GM12878 (cell line): ENCODE measurements at regions not wholly inside any gene's neighbourhood (a gene's known extent, or its start where the extent isn't known, plus 50 kb on each side); places are given as distances from the start of the nearest gene placed in this dataset.

Experiments
- ATAC-seq: fragments of 200-7000 bp; cut with Tn5 transposase; 3 replicates; pipeline ENCODE4 v1.9.1; 2020; ENCODE audit warnings: mild to moderate bottlenecking, moderate library complexity
- BruUV-seq: library from RNA; stranded (reverse); fragments of 400-500 nt; replicated peaks from 2 replicates; lab custom pipeline; 2021; lab: Mats Ljungman, UMichigan
- CTCF ChIA-PET: fragments of 300-600 bp; sonication (Branson Sonifier 250); formaldehyde crosslinking; extraction: SDS; loops from one replicate; lab custom pipeline; 2021; ENCODE audit warnings: inconsistent platforms; lab: Yijun Ruan, JAX
- POLR2A ChIA-PET: fragments of 350-600 bp; formaldehyde crosslinking; extraction: SDS; loops from one replicate; lab custom pipeline; 2021; ENCODE audit warnings: inconsistent platforms; lab: Charles Lee
- RAD21 ChIA-PET: fragments of 300-600 bp; sonication (Branson Sonifier 250); formaldehyde crosslinking; loops from one replicate; lab custom pipeline; 2023; ENCODE audit warnings: antibody characterized with exemption; ENCODE audit not compliant: unreplicated experiment; lab: Charles Lee
- SMC1A ChIA-PET: fragments of 300-600 bp; sonication (Branson Sonifier 250); formaldehyde crosslinking; loops from one replicate; lab custom pipeline; 2023; ENCODE audit not compliant: unreplicated experiment, uncharacterized antibody; lab: Charles Lee
- DNase-seq: peaks from one replicate; pipeline ENCODE4 v3.0.0-alpha.2; 2011; ENCODE audit warnings: low read depth, low spot score
- FAIRE-seq: peaks from 3 replicates; lab custom pipeline; 2011; peaks lifted over from hg19 to GRCh38; lab: Jason Lieb, UNC
- H2AFZ ChIP-seq: 2 replicates; pipeline ENCODE4 v1.6.0; 2011; ENCODE audit warnings: low read depth, low read length, control low read depth; ENCODE audit not compliant: control insufficient read depth
- H3K27ac ChIP-seq: 2 replicates; pipeline ENCODE4 v1.5.1; 2011; ENCODE audit warnings: control low read depth; ENCODE audit not compliant: control insufficient read depth, insufficient read depth
- H3K27me3 ChIP-seq, 2 experiments: replicated peaks in 1 of 2; 2 replicates each; pipeline versions ENCODE4 v1.6.0 to v1.6.1; 2011; ENCODE audit warnings: low read length in 1 of 2; ENCODE audit not compliant: control insufficient read depth in 2 of 2, insufficient read depth in 2 of 2
- H3K36me3 ChIP-seq, 2 experiments: 2 replicates each; pipeline ENCODE4 v1.5.1; 2011; ENCODE audit warnings: low read length in 1 of 2; ENCODE audit not compliant: control insufficient read depth in 2 of 2, insufficient read depth in 2 of 2
- H3K4me1 ChIP-seq: 2 replicates; pipeline ENCODE4 v1.6.1; 2011; ENCODE audit warnings: mild to moderate bottlenecking, low read length, moderate library complexity, mixed read lengths; ENCODE audit not compliant: control insufficient read depth, insufficient read depth
- H3K4me2 ChIP-seq: 2 replicates; pipeline ENCODE4 v1.6.0; 2011; ENCODE audit warnings: control low read depth; ENCODE audit not compliant: control insufficient read depth, insufficient read depth
- H3K4me3 ChIP-seq: fragments of 200-600 bp; sonication (generic); 2 replicates; pipeline ENCODE4 v1.5.1; 2016
- H3K79me2 ChIP-seq: 2 replicates; pipeline ENCODE4 v1.6.0; 2011; ENCODE audit warnings: low read length; ENCODE audit not compliant: control insufficient read depth, insufficient read depth
- H3K9ac ChIP-seq: 2 replicates; pipeline ENCODE4 v1.8.0; 2011; ENCODE audit warnings: low read length, control low read depth, mixed read lengths; ENCODE audit not compliant: control insufficient read depth, insufficient read depth
- H3K9me3 ChIP-seq: replicated peaks from 3 replicates; pipeline ENCODE4 v1.5.1; 2011; ENCODE audit warnings: mild to moderate bottlenecking, low read length; ENCODE audit not compliant: control insufficient read depth, insufficient read depth
- H4K20me1 ChIP-seq: 2 replicates; pipeline ENCODE4 v1.6.0; 2011; ENCODE audit not compliant: control insufficient read depth, insufficient read depth
- CHD4 ChIP-seq: fragments of 200-600 bp; sonication (generic); IDR thresholded peaks from 2 replicates; pipeline ENCODE4 v1.6.1; 2016; ENCODE audit warnings: mild to moderate bottlenecking
- DPF2 ChIP-seq: fragments of 450-650 bp; IDR thresholded peaks from 2 replicates; pipeline ENCODE4 v1.6.1; 2017; ENCODE audit warnings: mild to moderate bottlenecking
- ESRRA ChIP-seq: IDR thresholded peaks from 2 replicates; pipeline ENCODE4 v1.6.1; 2012; ENCODE audit warnings: mild to moderate bottlenecking, low read length, improper control_type of control experiment
- GATAD2B ChIP-seq: fragments of 450-650 bp; conservative IDR thresholded peaks from 2 replicates; pipeline ENCODE4 v1.6.1; 2017; ENCODE audit warnings: low read depth, mild to moderate bottlenecking, moderate library complexity
- LARP7 ChIP-seq: fragments of 450-650 bp; IDR thresholded peaks from 2 replicates; pipeline ENCODE4 v1.6.1; 2017; ENCODE audit warnings: mild to moderate bottlenecking
- NFIC ChIP-seq: IDR thresholded peaks from 2 replicates; pipeline ENCODE4 v1.6.1; 2012; ENCODE audit warnings: low read depth, mild to moderate bottlenecking, inconsistent platforms, low read length, moderate library complexity
- NFYA ChIP-seq: IDR thresholded peaks from 2 replicates; pipeline ENCODE4 v1.6.1; 2011; ENCODE audit warnings: low read depth, mild to moderate bottlenecking, low read length, improper control_type of control experiment, borderline replicate concordance
- RELA ChIP-seq: fragments of 450-650 bp; IDR thresholded peaks from 2 replicates; pipeline ENCODE4 v1.8.0; 2014; ENCODE audit warnings: borderline replicate concordance; ENCODE audit not compliant: partially characterized antibody
- SP1 ChIP-seq: IDR thresholded peaks from one replicate; pipeline ENCODE4 v1.6.1; 2011; ENCODE audit warnings: low read depth, low read length
- SREBF2 ChIP-seq: IDR thresholded peaks from 2 replicates; pipeline ENCODE4 v1.6.1; 2012; ENCODE audit warnings: mild to moderate bottlenecking, low read length
- TBL1XR1 ChIP-seq: IDR thresholded peaks from 2 replicates; pipeline ENCODE4 v1.6.1; 2012; ENCODE audit warnings: low read depth, low read length, improper control_type of control experiment
- ZSCAN29 ChIP-seq: fragments of 450-650 bp; IDR thresholded peaks from 2 replicates; pipeline ENCODE4 v1.6.1; 2017; ENCODE audit warnings: mild to moderate bottlenecking, moderate library complexity
- WGBS: methylation state at CpG from one replicate; pipeline ENCODE4 v1.1.6; 2016; ENCODE audit warnings: low lambda C conversion rate; ENCODE audit not compliant: insufficient replicate concordance, insufficient coverage; ENCODE audit errors: missing lambda C conversion rate; 5-methylcytosine and 5-hydroxymethylcytosine counted together
- in situ Hi-C: fragments of 300-500 bp; cut with MboI; formaldehyde crosslinking; loops from 9 replicates; pipeline ENCODE4 v1.14.3; 2018; ENCODE audit warnings: mixed read lengths
- intact Hi-C: fragments of 100-400 bp; cut with micrococcal nuclease; formaldehyde crosslinking; loops from one replicate; pipeline ENCODE4 v1.14.2; 2022; ENCODE audit not compliant: unreplicated experiment
- TF ChIP-seq, protein P1 (sequence below): fragments of 450-650 bp; IDR thresholded peaks from 2 replicates; pipeline ENCODE4 v1.6.1; 2014; ENCODE audit warnings: mild to moderate bottlenecking
- TF ChIP-seq, protein P2 (sequence below): fragments of 150-350 bp; IDR thresholded peaks from 2 replicates; pipeline ENCODE4 v1.6.1; 2014; ENCODE audit warnings: mild to moderate bottlenecking, low read depth, low read length
- TF ChIP-seq, protein P3 (sequence below): fragments of 450-650 bp; IDR thresholded peaks from 2 replicates; pipeline ENCODE4 v1.6.1; 2017; ENCODE audit warnings: mild to moderate bottlenecking, moderate library complexity
- TF ChIP-seq, protein P4 (sequence below): IDR thresholded peaks from 2 replicates; pipeline ENCODE4 v1.6.1; 2011; ENCODE audit warnings: borderline replicate concordance, low read depth, mild to moderate bottlenecking, moderate library complexity, low read length; ENCODE audit not compliant: insufficient read depth, poor library complexity, severe bottlenecking
- TF ChIP-seq, protein P5 (sequence below): IDR thresholded peaks from 2 replicates; pipeline ENCODE4 v1.6.1; 2011; ENCODE audit warnings: low read depth, low read length, improper control_type of control experiment, borderline replicate concordance

DNA sequence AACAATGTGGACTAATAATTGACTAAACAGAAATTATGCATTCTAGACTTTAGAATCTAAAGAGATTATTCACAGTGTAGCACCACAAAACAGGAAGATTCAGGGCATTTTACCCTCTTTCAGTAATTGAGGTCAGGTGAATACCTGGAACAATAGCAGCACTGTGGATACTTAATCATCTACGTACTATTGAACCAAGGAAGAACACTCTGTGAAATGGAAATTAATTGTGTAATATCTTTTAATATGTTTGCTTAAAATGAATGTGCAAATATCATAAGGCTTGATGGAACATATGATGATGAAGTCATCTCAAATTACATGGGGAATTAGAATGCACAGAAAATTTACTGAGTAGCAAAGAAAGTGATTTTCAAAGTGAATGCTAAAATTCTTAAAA is 68.5 kb upstream of the MAP9 start:
- H3K9me3 ChIP-seq: no peaks in the 10 kb centered on the region
- BruUV-seq: no TSS peak
- no peak overlapping the region for H3K4me3 ChIP-seq
- no peaks in the 10 kb centered on the region for H3K4me1 ChIP-seq
- FAIRE-seq (no peak), DNase-seq (no peak), ATAC-seq (no peak)
- H4K20me1 ChIP-seq: no peaks in the 10 kb centered on the region
- H3K27me3 ChIP-seq: no peaks in the 10 kb centered on the region; a peak in 1 of 4 replicates
- H3K4me2 ChIP-seq: no peak overlapping the region
- no peaks in the 10 kb centered on the region for H3K79me2 ChIP-seq
- no peak overlapping the region for H3K9ac ChIP-seq
- no peak overlapping the region for H2AFZ ChIP-seq
- H3K27ac ChIP-seq: no peak overlapping the region
- in situ Hi-C loops: no loop called here
- ChIA-PET CTCF (interaction anchor here (0.9 to 7.6 kb wide), 7 partner anchors 13 to 508 kb away, joined by 3 to 60 read pairs (median 3); partner anchors contain the start of gene CTSO), SMC1A (interaction anchor here (1.5 to 3.4 kb wide), 2 partner anchors 215 to 342 kb away, joined by 3 to 34 read pairs; no protein-coding TSS in a partner anchor), RAD21 (interaction anchor here (0.7 to 1.0 kb wide), 2 partner anchors 342 to 351 kb away, joined by 3 to 5 read pairs; no protein-coding TSS in a partner anchor), POLR2A (no interaction called here)
- whole genome bisulfite sequencing: 0% methylated on average over 1 of the region's 1 CpG
- intact Hi-C loops: no loop called here
- H3K36me3 ChIP-seq: no peaks in the 10 kb centered on the region
- TF ChIP-seq NFYA: no peak
- TF ChIP-seq CHD4: no peak
- TF ChIP-seq SREBF2: no peak
- TF ChIP-seq, protein P1, sequence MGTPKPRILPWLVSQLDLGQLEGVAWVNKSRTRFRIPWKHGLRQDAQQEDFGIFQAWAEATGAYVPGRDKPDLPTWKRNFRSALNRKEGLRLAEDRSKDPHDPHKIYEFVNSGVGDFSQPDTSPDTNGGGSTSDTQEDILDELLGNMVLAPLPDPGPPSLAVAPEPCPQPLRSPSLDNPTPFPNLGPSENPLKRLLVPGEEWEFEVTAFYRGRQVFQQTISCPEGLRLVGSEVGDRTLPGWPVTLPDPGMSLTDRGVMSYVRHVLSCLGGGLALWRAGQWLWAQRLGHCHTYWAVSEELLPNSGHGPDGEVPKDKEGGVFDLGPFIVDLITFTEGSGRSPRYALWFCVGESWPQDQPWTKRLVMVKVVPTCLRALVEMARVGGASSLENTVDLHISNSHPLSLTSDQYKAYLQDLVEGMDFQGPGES: no peak
- no peak for TF ChIP-seq GATAD2B
- TF ChIP-seq ESRRA: no peak
- no peak for TF ChIP-seq LARP7
- TF ChIP-seq, protein P2, sequence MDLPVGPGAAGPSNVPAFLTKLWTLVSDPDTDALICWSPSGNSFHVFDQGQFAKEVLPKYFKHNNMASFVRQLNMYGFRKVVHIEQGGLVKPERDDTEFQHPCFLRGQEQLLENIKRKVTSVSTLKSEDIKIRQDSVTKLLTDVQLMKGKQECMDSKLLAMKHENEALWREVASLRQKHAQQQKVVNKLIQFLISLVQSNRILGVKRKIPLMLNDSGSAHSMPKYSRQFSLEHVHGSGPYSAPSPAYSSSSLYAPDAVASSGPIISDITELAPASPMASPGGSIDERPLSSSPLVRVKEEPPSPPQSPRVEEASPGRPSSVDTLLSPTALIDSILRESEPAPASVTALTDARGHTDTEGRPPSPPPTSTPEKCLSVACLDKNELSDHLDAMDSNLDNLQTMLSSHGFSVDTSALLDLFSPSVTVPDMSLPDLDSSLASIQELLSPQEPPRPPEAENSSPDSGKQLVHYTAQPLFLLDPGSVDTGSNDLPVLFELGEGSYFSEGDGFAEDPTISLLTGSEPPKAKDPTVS: no peak
- TF ChIP-seq, protein P3, sequence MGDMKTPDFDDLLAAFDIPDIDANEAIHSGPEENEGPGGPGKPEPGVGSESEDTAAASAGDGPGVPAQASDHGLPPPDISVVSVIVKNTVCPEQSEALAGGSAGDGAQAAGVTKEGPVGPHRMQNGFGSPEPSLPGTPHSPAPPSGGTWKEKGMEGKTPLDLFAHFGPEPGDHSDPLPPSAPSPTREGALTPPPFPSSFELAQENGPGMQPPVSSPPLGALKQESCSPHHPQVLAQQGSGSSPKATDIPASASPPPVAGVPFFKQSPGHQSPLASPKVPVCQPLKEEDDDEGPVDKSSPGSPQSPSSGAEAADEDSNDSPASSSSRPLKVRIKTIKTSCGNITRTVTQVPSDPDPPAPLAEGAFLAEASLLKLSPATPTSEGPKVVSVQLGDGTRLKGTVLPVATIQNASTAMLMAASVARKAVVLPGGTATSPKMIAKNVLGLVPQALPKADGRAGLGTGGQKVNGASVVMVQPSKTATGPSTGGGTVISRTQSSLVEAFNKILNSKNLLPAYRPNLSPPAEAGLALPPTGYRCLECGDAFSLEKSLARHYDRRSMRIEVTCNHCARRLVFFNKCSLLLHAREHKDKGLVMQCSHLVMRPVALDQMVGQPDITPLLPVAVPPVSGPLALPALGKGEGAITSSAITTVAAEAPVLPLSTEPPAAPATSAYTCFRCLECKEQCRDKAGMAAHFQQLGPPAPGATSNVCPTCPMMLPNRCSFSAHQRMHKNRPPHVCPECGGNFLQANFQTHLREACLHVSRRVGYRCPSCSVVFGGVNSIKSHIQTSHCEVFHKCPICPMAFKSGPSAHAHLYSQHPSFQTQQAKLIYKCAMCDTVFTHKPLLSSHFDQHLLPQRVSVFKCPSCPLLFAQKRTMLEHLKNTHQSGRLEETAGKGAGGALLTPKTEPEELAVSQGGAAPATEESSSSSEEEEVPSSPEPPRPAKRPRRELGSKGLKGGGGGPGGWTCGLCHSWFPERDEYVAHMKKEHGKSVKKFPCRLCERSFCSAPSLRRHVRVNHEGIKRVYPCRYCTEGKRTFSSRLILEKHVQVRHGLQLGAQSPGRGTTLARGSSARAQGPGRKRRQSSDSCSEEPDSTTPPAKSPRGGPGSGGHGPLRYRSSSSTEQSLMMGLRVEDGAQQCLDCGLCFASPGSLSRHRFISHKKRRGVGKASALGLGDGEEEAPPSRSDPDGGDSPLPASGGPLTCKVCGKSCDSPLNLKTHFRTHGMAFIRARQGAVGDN: no peak
- TF ChIP-seq, protein P4, sequence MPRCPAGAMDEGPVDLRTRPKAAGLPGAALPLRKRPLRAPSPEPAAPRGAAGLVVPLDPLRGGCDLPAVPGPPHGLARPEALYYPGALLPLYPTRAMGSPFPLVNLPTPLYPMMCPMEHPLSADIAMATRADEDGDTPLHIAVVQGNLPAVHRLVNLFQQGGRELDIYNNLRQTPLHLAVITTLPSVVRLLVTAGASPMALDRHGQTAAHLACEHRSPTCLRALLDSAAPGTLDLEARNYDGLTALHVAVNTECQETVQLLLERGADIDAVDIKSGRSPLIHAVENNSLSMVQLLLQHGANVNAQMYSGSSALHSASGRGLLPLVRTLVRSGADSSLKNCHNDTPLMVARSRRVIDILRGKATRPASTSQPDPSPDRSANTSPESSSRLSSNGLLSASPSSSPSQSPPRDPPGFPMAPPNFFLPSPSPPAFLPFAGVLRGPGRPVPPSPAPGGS: no peak
- TF ChIP-seq TBL1XR1: no peak
- TF ChIP-seq RELA: no peak
- no peak for TF ChIP-seq SP1
- no peak for TF ChIP-seq ZSCAN29
- TF ChIP-seq DPF2: no peak
- no peak for TF ChIP-seq NFIC
- TF ChIP-seq, protein P5, sequence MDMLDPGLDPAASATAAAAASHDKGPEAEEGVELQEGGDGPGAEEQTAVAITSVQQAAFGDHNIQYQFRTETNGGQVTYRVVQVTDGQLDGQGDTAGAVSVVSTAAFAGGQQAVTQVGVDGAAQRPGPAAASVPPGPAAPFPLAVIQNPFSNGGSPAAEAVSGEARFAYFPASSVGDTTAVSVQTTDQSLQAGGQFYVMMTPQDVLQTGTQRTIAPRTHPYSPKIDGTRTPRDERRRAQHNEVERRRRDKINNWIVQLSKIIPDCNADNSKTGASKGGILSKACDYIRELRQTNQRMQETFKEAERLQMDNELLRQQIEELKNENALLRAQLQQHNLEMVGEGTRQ: no peak
